HG03103 (cell line): ENCODE measurements at regions not wholly inside any gene's neighbourhood (a gene's known extent, or its start where the extent isn't known, plus 50 kb on each side); places are given as distances from the start of the nearest gene placed in this dataset.

Source experiments
- ATAC-seq: cut with Tn5 transposase; IDR thresholded peaks from one replicate; pipeline ENCODE4 v1.9.1; 2021; ENCODE audit warnings: low read depth; ENCODE audit not compliant: unreplicated experiment

DNA sequence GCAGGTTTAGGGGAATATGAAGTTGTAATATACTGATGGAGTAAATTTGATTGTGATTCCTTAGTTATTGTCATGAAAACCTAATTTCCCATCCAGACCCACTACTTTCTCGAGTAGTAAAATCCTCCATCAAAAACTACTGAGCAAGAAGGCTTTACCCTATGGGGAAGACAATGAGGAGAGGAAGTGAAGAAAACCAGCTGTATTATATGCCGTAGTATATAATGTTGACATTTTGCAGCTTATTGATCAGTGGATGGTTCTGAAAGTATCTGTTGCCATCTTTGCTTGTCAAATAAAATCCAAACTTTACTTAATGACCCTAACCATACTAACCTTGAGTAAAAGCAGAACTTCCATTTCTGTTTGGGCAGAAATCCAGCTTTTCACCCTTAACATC lies 292.8 kb upstream of the RAG2 start:
- ATAC-seq = no peak

DNA sequence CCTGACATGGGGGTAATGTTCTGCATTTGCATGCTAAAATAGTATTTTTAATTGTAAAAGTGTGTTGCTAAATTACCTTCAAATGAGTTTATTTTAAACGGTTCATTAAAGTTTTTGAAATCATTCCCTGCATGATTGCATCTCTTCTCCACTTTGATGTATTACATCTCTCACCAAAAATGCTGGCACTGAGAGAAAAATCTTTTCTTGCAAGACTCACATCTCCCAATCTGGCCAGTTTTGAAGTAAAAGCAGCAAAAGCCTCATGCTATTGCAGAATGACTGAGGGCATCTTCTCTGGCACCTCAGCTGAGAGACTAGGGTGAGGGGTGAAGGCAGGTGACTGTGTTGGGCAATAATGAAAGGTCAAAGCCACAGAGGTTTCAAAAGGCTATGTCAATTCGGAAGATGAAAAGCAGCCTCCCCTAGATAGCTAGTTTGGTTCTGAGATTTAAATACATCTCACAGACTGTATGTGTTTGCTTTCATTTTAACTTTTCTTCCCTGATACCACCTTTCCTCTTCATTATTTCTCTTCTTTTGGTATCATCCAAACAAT lies 292.2 kb upstream of the RAG2 start:
- ATAC-seq = no peak

DNA sequence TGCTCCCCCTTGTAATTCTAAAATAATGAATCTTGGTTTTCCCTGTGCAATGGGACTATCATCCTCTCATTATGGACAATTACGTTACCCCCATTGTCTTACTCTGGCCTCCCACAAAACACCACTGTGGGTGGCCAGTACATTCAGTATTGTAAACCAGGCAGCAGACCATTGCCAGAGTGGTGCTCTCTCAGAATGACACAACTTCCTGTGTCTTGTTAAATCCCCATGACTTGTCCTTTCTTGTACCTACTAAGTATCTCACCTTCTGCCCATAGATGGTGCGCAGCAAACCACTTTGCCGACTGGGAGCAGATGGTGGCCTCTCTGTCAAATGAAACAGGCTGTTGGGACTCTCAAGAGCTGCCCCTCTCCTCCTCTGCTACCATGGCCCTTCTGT lies 287.1 kb upstream of the RAG2 start:
- no peak for ATAC-seq

DNA sequence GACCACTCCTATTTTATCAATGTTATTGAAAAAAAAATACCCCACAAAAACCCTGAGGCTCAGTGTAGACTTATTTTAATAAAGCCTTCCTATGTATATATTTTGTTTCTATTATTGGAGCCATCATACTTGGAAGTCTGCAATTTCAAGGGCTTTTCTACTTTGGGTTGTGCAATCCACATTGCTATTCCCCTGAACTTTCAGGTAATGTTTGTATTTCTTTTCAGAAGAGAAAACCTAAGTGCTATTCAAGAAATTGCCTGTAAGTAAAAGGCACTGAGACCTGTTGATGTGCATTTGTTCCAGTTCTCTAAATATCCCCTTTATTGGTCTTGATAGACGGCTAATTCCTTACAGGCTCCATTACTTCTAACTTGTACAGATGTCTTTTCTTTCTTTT lies 280.7 kb upstream of the RAG2 start:
- ATAC-seq = no peak

DNA sequence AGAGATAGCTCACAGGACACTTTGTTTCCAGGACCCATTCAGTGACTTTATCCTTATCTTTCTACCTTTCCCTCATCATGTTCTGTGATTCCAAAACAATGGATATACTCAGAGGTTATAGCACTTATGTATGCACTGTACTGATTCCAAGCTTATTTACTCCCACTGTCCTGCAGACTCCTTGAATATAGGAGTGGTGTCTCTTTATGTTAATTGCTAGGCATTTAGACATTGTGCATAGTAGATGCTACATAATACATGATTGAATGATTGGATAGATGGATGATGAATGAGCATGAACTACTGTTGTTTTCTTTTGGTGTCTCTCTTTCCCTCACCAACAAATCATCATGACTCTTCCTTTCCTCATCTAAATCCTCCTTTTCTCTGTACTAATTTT lies 279.1 kb upstream of the RAG2 start:
- ATAC-seq = no peak

DNA sequence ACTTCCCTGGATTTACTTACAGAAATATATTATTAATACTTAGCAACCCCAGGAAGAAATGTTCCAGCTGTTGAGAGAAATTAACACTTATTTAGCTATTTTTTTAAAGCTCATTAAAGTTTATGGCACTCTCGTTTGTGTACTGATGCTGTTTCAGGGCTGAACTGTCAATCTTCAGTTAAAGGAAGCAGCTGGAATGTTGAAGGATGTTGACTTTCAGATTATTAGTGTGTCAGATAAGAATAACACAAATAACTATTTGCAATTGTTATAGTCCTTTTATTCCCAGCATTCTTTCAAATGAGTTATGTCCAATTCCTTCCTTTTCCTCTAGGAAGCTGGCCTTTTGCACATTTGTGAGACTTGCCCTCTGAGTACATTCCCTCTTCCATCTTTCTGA lies 278.2 kb upstream of the RAG2 start:
- ATAC-seq = no peak

DNA sequence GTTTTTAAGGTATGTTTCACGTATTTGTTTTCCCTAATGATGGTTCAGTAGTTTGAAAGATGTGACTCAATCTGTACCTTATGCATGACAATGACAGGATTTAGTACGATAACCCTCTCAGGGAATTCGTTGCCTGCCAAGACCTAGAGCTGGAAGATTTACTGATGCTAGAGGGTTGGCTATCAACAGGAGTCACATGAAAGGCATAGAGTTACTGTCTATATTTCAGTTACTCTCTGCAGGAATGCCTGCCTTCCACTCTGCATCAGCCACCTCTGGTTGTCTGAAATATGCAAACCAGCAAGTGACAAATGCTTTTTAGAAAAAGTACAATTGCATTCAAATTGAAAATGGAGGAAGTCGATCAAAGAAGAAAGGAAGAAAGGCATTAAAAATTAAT lies 276.3 kb upstream of the RAG2 start:
- no peak for ATAC-seq

DNA sequence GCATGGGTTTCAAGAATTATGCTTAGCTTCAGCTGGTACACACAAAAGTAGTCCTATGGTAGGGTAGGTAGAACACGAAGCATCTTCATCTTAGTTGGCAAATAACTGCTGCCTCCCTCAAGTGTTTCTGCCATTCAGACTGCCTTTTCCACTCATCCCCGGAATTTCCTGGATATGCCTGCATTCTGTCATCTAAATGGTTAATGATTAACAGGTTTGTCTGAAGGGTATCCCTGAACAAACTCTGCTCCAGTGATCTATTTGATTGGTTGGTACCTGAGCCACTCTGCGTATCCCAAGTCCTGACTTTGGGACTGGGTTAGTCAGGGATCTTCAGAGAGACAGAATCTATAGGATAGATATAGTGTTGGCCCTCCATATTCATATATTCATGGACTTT lies 272.3 kb upstream of the RAG2 start:
- ATAC-seq = no peak

DNA sequence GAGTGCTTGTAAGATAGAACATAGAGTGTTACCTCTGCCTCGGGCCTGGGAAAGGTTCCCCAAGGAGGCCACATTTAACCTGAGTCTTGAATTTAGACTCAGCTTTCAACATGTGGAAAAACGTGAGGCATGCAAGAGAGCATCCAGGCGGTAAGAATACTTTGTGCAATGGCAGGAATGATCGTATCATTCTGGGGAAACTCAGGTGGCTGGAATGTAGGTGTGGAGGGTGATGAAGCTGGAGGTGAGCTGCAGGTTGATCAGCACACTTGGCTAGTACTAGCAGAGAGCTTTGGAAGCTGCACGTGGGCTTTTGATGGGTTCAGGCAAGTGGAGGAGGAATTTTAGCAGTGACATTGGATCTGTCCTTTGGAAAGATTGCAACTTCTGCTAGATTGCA lies 270.3 kb upstream of the RAG2 start:
- ATAC-seq = no peak

DNA sequence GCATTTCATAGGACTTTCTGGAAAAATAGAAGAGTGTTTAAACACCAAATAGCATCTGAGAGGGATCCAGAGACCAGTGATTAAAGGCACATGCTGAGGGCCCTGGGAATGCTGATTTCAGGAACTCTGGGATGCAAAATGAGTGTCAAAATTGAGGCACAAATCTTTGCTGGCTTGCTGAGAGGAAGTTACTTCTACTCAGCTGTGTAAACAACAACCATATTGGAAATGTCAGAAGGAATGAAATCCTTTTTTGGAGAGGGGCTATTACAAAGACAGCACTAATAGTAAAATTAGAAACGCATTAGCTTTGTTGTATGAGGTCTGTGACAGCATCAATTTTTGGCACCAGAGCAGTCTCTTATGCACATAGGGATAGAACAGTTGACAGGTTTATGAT lies 267.8 kb upstream of the RAG2 start:
- ATAC-seq = no peak

DNA sequence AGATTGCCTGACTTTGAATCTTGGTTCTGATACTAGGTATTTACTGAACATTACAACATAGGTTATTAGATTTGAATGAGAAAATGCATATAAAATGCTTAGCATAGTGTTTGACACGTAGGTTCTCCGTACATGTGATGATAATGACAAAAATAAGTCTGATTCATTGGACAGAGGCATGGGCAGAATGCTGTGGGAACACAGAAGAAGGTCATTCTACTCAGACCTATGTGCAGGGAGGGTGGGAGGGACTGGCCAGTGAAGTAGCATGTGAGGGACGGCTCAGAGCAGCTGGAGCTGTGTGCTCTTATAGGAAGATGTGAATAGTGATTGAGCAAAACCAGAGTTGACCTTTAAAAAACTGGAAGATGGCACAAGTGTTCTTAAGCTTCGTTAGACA lies 256.8 kb upstream of the RAG2 start:
- no peak for ATAC-seq

DNA sequence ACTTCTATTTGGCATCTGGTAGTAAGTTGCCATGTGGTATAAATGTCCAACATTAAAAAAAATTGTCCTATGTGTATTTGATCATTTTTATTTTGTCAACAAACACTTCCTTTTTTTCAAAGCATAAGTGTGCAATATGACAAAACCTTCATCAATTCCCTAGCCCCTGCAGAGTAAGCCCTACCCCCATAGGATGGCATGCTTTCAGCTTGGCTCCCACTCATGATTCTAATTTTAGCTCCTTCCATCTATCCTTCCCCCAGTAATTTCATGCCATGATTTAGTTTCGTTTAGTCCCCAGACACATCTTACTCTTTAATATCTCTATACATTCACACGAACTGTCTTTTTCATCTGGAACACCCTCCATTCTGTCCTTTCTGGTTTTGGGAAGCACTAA lies 250.6 kb upstream of the RAG2 start:
- no peak for ATAC-seq

DNA sequence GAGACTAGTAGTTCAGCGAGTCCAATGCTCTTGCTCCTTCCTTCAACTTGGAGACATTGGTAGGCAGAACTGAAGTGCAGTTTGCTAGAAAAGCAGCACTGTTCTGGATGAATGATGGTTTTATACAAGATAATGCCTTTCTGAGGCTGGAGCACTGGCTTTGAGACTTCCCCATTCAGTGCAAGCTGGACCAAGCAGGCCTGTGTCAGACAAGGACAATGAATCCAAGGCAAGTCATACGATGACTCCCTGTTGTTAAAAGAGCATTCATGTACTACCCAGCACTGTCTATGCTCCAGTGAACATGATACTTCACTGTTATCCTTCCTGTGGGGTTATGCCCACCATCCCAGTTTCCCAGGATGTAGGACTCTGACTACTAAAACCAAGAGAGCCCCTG lies 242.3 kb upstream of the RAG2 start:
- ATAC-seq = no peak

DNA sequence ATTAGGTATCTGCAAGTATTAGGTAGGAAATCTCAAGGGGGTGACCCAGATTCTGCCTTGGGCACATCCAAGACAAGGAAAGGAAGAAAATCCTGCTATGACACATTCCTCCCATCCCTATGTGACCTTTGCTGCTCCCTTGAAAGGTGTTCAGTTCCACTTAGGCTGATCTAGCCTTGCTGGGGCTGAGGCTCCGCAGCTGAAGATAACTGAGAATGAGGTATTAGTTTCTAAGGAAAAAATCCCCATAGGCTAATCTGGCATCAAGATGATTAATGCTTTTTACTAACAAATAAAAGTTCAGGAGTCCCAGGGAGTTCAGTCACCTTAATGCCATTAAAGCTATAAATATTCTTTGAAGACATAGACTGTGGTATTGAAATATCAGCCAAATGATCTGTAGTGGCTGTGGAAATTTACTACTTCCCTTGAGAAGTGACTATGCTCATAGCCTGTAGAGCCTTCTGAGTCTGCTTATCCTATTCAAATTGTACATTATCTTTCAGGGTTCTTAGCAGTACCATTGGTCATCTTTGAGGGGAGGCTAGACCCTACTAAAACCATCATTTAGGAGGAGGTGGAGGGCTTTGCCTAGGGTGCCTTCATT lies 239.9 kb upstream of the RAG2 start:
- ATAC-seq = no peak

DNA sequence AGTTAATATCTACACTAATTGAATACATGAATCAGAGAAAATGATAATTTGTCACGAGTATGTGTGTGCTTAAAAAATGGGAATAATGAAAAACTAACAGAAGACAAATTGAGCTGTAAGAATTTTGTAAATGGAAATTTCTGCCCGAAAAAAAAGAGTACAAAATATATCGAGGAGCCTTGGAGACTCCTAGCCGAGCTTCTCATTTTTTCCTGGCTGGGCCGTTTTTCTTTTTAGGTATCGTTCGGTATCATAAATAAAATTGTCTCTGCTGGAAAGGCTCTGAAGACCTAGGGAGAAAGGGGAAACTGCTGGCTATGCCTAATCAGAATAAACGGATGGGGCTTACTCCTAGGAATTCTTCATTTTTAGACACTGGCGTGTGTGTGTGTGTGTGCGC lies 227.2 kb upstream of the RAG2 start:
- no peak for ATAC-seq

DNA sequence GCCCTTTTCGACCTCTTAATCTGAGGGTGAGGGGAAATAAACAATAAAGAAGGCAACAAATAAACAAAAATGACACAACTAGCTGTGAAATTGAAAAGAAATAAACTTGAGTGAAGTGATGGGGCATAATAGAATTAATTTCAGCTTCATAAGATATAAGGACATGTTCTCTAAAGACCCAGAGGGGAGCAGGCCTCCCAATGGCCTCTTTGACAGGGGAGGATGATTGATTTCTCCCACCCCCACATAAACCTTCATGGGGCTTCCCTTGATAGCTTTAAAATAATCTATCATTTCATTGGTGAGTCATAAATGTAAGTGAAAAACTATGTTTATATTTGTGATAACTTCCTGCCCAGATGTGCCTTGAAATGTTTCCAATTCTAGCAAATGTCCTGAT lies 226.3 kb upstream of the RAG2 start:
- ATAC-seq = no peak

DNA sequence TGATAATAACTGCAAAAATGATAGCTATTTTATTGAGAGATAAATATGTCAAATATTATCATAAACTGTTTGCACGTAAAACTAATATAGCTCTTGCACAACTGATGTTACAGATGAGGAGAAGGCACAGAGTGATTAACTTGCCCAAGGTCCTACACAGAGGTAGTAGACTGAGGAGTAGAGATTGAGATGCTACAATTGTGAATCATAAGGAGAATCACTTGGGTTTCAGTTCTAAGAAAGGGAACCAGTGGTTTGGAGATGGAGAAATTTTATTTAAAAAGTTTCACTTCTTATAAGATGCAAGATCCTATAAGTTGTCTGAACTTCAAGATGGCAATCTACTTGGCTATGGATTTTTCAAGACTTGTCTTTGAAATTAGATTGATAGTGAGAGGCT lies 224.8 kb upstream of the RAG2 start:
- no peak for ATAC-seq

DNA sequence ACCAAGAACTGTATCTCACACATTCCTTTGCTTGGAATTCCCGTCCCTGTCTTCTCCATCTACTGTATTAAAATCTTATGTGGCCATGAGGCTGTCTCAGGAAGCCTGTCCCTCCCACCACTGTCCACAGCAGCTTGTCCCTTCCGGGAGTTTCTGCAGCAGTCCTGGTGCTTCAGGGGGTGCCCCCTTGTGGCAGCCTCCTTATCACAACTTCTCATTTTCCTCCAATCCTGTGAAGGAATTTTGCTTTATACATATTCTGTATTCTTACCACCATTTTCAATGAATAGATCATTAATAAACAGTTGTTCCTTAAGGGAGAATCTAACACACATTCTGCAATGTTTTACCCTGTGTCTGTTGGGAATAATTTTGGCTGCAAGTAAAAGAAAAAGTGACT lies 220.4 kb upstream of the RAG2 start:
- ATAC-seq = no peak

DNA sequence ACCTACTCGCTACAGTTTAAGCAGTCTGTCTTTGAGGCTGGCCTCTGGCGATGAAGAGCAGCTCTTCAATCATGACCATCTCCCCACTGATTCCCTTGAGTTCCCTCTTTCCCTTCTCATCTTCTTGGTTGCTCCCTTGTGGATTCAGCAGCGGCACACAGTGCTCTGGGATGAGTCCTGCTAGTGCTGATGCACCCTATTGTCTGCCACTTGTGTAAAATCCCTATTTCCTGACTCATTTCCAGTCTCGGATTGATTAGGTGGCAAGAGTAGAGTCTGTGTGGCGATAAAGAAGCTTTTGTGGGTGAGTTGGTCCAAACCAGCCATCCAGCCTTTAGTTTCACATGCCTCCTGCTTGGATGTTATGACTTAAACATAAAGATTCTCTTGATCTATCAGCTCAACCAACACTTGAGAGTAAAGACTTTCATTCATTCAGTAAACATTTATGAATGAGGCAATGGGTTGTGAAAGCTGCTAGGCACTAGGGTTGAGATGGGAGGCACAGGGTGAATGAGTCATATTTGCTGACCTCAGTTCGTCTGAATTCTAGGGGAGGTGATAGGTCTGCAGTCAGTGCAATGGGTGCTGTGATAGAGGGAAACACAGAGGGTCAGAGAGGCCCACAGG lies 219.4 kb upstream of the RAG2 start:
- ATAC-seq = no peak

DNA sequence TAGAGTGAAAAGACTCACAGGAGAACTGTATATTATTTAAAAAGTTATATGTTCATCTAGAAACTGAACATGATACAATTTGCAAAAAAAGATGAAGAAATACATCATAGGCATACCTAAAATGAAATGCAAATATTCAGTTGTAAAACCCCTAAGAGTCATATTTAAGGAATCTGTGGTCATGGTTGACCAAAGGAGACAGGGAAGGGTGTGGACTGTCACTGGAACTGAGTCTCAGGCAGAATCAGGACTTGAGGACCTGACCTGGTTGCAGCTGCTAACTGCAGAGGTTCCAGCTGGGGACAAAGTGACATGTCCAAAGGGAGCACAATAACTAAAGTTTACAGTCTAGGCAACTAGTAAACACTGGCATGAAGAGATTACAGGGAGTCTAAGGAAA lies 211.3 kb upstream of the RAG2 start:
- no peak for ATAC-seq

DNA sequence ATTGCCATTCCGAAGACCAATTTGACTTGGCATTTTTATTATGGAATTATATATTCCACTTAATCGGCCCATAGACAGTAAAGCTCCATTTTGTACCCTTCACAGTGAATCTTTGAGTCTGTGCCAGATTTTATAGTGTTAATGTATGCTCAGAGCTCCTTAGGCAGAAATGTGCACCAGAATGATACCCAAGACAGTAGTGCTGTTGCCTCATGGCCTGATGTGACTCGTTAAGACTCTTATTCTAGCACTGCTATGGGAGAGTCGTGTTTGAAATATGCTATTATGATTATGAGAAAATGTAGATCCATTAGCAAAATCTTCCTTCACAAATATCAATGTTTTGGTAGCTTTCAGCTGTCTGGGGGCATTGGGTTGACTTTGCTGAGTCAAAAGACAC lies 209.8 kb upstream of the RAG2 start:
- no peak for ATAC-seq

DNA sequence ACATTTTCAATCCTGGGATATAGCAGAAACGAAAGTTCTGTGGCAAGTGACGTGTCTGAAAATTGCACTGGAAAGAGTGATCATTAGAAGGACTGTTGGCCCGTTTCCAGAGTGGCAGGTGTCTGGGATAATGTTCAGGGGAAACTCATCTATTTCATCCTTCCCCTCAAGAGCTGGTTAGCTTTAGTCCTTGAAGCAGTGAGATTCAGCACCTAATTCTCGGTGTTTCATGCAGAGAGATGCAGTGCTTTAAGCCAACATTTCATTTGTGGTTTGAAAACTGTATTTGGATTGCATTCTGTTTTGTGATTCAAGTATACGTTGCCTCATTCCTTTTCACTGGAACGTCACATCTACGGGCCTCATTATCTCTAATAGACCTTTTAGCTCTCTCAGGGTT lies 205.0 kb upstream of the RAG2 start:
- ATAC-seq = no peak
